D341Med (cell line): ENCODE measurements at regions not wholly inside any gene's neighbourhood (a gene's known extent, or its start where the extent isn't known, plus 50 kb on each side); places are given as distances from the start of the nearest gene placed in this dataset.
"Not testable (repeated sequence)": the region's sequence is repeated elsewhere in the genome, so short reads cannot be mapped to it uniquely, and the experiment has no call there.

ENCODE experiments used
- DNase-seq: peaks from one replicate; pipeline ENCODE4 v3.0.0; 2012; ENCODE audit warnings: low spot score

GRCh38 chr14:84446250-84446649, 1083.7 kb upstream of the FLRT2 start:
- no peak for DNase-seq

DNA sequence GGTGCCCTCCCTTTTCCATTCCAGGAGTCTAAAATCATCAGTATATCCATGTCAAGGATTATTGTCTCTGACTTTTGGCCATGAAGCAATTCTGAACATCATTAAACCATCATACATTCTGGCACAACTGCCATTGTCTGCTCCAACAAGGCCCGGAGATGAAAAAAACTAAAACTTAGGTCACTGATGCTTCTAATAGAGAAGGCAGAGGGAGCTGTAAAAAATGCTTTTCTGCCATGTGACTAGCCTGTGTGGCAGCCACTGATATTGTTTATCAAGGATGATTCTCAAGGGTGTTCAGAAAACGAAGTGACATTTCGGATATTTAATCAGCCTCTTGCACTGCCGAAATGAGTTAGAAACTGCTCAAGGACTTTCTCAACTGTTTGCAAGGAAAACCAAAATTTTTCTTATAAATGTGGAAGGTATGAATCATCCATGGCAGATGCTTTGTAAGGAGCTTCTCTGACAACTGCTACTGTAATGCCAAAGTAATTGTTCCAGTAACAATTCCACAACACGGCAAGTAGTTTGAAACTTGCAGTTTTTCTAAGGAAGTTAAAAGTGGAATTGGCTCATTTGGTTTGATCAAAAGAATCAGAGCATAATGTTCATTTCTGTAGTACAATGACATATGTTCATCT, 1076.5 kb upstream of the FLRT2 start:
- DNase-seq: no peak

GRCh38 chr14:84454114-84454513, 1075.8 kb upstream of the FLRT2 start:
- DNase-seq: no peak

- DNase-seq: no peak
Measured at GRCh38 chr14:84456946-84457345, 1073.0 kb upstream of the FLRT2 start.

DNA sequence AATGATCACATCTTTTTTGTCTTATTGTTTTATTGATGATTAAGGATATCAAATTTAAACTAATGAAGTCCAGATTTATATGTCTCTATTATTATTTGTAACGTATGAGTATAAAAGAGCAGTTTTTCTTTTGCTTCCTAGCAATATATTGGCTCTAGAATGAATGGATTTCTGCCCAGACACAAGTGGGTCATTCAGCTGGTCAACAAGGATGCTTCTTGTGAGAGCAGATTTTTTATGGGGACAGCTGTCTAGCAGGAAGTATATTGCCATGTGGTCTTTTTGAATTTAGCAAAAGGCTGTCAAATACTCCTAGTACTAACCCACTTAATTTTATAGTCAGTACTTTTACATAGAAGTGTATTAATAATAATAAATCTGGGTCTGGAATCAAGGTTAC, 1071.1 kb upstream of the FLRT2 start:
- no peak for DNase-seq

DNA sequence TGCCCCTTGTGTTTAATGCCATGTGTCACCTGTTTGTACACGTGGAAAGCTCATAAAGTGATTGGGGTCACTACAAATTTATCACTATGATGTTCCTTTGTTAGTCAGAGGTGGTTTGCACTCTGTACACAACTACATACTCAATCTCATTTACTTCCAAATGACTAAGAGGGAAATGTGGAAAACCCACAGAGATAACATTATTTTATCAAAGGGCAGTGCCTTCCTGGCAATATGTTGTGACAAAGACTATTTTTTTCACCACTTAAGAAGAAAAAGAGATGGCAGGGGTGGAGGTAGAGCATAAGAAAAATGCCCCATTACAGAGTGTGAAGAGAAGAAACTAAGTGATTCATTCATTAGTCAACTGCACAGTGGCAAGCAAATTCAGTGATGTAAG, 1064.1 kb upstream of the FLRT2 start:
- DNase-seq: no peak

DNA sequence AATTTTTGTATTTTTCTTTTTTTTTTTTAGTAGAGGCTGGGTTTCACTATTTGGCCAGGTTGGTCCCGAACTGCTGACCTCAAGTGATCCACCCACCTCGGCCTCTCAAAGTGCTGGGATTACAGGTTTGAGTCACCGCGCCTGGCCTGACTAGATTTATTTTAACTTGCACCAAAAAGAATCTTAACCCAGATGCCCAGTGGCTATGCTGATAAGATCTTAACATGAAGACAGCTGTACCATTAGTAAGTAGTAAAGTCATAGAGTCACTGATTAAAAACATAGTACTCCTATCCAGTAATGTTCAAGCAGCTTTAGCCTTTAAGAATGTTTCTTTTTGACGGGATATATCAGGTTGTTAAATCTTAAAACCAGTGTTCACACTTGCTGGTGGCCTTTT, 1061.8 kb upstream of the FLRT2 start:
- DNase-seq: no peak

- DNase-seq: no peak
Measured at GRCh38 chr14:84477996-84478395, 1051.9 kb upstream of the FLRT2 start.

- DNase-seq: no peak
Measured at GRCh38 chr14:84482256-84483071, 1047.5 kb upstream of the FLRT2 start.

GRCh38 chr14:84483072-84483420, 1046.9 kb upstream of the FLRT2 start:
- DNase-seq: no peak

- not testable (repeated sequence) for DNase-seq
Measured at GRCh38 chr14:84484243-84484642, 1045.7 kb upstream of the FLRT2 start.

DNA sequence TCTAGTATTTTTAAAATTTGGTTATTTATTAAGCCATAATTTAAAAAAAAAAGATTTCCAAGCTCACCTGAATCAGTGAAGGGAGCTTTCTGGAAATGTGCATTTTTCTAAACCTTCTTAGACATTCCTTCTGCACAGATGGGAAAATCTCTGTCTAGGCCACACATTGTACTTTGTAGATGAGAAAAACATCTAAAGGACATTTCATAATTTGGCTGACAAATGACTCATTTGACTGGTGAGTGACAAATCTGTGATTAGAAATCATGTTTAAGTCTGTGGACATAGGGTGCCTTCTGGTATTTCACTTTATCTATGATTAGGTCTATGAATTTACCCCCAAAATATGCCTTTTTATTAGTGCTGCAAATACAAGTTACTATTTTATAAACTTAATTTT, 1044.9 kb upstream of the FLRT2 start:
- no peak for DNase-seq

DNA sequence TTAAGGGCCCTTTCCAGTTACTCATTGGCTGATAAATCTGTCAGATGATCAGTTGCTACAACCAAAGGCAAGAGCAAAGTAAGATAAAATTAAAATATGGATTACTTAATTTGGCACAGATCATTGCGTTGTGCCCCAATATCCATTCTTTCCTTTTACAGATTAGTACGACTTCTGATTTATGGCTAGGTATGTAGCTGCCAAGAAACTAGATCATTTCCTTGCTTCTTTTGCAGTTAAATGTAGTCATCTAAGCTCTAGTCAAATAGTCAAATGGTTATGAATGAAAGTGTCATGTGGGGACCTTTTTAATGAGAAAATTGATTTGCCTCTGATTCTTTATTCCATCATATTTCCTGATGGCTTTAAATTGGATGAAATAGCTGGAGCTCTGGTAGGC, 1039.9 kb upstream of the FLRT2 start:
- DNase-seq: no peak

- DNase-seq: no peak
Measured at GRCh38 chr14:84492685-84493084, 1037.3 kb upstream of the FLRT2 start.

DNA sequence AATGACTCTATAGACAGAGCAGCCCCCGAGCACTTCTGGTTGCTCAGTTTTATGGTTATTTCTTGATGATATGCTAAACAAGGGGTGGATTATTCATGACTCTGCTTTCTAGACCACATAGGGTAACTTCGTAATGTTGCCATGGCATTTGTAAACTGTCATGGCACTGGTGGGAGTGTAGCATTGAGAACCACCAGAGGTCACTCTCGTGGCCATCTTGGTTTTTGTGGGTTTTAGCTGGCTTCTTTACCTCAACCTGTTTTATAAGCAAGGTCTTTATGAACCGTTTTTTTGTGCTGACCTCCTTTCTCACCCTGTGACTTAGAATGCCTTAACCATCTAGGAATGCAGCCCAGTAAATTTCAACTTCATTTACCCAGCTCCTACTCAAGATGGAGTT, 1036.2 kb upstream of the FLRT2 start:
- no peak for DNase-seq

DNA sequence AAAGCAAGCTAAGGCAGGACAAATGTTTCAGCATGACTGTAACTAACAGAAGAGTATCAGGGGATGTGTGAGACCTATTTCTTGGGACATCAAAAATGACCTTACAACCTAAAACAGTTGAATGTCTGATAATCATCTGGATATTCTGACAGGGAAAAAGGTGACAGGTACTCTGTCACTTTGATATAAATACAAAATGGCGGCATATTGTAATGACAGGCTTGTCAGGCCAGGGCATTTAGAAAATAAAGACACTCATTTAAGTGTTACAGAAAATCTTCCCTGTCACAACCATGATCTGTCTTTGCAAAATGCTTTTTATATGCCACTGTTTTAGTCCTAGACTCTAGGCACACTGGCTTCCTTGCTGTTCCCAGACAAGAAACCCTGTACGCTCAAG, 1033.3 kb upstream of the FLRT2 start:
- DNase-seq: no peak

- DNase-seq: not testable (repeated sequence)
Measured at GRCh38 chr14:84512823-84513222, 1017.1 kb upstream of the FLRT2 start.

DNA sequence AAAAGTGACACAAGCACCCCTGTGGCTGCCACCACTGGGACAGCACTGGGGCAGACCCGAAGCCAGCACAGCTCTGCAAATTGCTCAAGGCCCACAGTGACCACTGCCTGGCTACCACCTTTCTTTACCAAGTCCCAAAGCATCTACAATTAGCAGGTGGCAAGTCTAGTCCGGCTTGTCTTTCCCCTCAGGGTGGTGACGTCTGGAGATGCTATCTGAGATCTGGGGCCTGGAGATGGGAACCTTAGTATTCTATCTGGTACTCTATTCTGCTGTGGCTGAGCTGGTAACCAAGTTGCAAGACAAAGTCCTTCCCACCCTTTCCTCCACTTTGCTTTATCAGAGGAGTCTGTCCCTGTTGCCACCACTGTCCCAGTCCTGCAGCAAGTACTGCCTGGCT, 1010.1 kb upstream of the FLRT2 start:
- no peak for DNase-seq

DNA sequence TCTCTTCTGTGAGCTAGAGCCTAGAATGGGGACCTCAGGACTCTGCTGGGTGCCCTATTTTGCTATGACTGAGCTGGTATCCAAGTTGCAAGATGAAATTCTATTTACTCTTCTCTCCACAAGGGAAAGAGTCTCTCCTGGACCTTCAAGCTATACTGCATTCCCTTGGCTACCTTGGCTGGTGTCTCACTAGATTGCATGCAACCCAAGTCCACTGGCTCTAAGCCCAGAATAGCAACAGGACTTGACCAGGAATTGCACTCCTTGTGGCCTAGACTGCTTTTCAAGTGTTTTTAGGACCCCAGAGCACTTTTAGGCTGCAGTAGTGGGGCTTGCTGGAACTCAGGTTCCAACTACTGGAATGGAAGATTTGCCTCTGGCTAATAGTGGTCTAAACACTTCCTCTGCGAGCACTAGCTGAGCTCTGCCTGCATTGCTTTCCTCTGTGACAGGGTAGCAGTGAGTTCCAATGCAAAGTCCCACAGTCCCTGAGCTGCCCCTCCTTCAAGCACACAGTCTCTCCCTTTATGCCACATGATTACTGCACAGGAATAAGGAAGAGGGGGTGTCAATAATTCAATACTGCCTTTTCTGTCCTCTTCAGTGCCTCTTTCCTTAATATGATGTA, 1009.1 kb upstream of the FLRT2 start:
- no peak for DNase-seq

- DNase-seq: no peak
Measured at GRCh38 chr14:84523746-84524145, 1006.2 kb upstream of the FLRT2 start.

DNA sequence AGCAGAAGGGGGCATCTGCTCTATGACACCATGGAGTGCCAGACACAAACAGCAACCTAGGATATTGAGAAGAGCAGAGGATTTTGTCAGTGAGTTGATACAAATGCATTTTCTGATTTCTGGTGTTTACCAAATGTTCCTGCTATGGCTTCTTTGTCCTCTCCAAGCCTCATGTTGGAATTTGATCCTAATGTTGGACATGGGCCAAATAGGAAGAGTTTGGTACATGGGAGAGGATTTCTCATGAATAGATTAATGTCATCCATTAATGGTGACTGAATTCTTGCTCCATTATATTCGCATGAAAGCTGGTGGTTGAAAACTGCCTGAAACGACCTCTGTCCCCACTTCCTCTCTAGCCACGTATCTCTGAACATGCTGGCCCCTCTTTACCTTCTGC, 1002.2 kb upstream of the FLRT2 start:
- no peak for DNase-seq

DNA sequence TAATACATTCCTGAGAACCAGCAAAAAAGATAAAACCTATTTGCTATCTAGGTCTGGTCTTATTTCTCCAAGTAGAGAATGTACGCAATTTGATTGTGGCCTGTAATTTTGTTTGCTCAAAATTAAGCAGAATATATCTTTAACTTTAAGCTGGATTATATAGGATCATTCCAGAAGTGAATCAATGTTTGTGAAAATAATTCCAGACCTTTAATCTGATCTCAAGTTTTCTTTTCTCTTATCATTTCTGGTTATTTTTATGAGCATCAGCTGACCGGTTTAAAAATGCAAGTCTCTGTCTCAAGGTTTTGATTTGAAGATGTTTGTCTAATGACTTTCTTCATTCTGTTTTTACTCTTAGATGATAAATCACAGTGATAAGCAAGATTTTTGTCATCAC, 997.9 kb upstream of the FLRT2 start:
- no peak for DNase-seq

DNA sequence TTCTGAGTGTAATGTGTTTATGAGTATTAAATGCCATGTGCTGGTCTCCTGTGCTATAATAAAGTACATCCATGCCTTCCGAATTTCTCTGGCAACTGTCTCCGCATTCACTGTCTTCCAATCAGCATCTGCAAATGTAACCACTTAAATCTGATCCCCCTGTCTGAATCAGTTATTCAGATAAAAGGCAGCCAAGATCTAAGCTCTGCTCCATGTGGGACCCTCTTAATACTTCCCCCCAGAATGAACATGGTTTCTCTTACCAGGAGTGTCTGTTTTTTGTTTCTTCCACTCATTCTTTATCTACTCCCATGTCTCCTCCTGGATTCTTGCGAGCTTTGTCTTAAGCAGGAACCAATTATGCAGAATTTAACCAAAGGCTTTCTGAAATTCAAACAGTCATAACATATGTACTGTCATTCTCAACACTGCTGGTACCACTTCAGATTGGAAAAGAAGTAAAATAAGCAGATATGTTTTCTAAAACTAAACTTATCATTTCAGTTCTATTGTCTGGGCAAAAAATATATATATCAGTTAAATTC, 996.7 kb upstream of the FLRT2 start:
- no peak for DNase-seq
